Spleen (tissue), 11 donors: ENCODE measurements at regions not wholly inside any gene's neighbourhood (a gene's known extent, or its start where the extent isn't known, plus 50 kb on each side); places are given as distances from the start of the nearest gene placed in this dataset.

Experiments used
- DNase-seq: peaks from one replicate; pipeline ENCODE4 v3.0.0-alpha.2; 2020
- H3K27ac ChIP-seq, 8 donors: fragments of 200-600 bp; sonication (generic) in 7 of 8; 1 replicate in 4 of 8; 2 replicates in 4 of 8; pipeline versions ENCODE4 v1.5.0 to v1.8.0; 2016 to 2021; ENCODE audit warnings: inconsistent platforms in 4 of 8, mild to moderate bottlenecking in 4 of 8, moderate library complexity in 1 of 8
- H3K27me3 ChIP-seq, 7 donors: fragments of 200-600 bp; sonication (generic) in 6 of 7; replicated peaks in 1 of 7; 1 replicate in 4 of 7; 2 replicates in 3 of 7; pipeline versions ENCODE4 v1.5.0 to v1.8.0; 2016 to 2021; ENCODE audit warnings: inconsistent platforms in 3 of 7, mild to moderate bottlenecking in 1 of 7
- H3K36me3 ChIP-seq, 6 donors: fragments of 200-600 bp; sonication (generic) in 5 of 6; 1 replicate in 4 of 6; 2 replicates in 2 of 6; pipeline versions ENCODE4 v1.5.0 to v1.8.0; 2016 to 2021; ENCODE audit warnings: inconsistent platforms in 2 of 6
- H3K4me1 ChIP-seq, 6 donors: fragments of 200-600 bp; sonication (generic) in 5 of 6; 1 replicate in 3 of 6; 2 replicates in 3 of 6; pipeline versions ENCODE4 v1.5.0 to v1.8.0; 2016 to 2021; ENCODE audit warnings: inconsistent platforms in 3 of 6
- H3K4me3 ChIP-seq, 8 donors: fragments of 200-600 bp; sonication (generic) in 7 of 8; 1 replicate in 4 of 8; 2 replicates in 4 of 8; pipeline versions ENCODE4 v1.5.0 to v1.8.0; 2016 to 2021; ENCODE audit warnings: inconsistent platforms in 4 of 8, mild to moderate bottlenecking in 4 of 8, moderate library complexity in 2 of 8
- H3K9me3 ChIP-seq, 8 donors: fragments of 200-600 bp; sonication (generic) in 7 of 8; 1 replicate in 4 of 8; 2 replicates in 4 of 8; pipeline versions ENCODE4 v1.5.0 to v1.8.0; 2016 to 2021; ENCODE audit warnings: inconsistent platforms in 4 of 8
- POLR2A ChIP-seq, 3 donors: fragments of 450-650 bp; IDR thresholded peaks; one replicate each; pipeline ENCODE4 v1.5.1; 2017; ENCODE audit warnings: antibody characterized with exemption in 3 of 3, mild to moderate bottlenecking in 1 of 3
- POLR2AphosphoS5 ChIP-seq, 3 donors: sonication (generic); formaldehyde crosslinking; IDR thresholded peaks; one replicate each; pipeline ENCODE4 v1.5.1; 2017; ENCODE audit warnings: antibody characterized with exemption in 3 of 3
- WGBS, 5 donors: extraction: QIAGEN DNeasy Blood & Tissue Kit in 3 of 5; methylation state at CpG; one replicate each; pipeline versions ENCODE4 v1.1.5 to v1.1.7; 2013 to 2018; 5-methylcytosine and 5-hydroxymethylcytosine counted together
- intact Hi-C: fragments of 100-400 bp; cut with DNase I; formaldehyde crosslinking; loops from one replicate; pipeline ENCODE4 v1.15.0; 2023; ENCODE audit warnings: low total_unique reads
- TF ChIP-seq, protein P1 (sequence below), 11 experiments: fragments of 200-600 bp in 7 of 11; fragments of 450-650 bp in 4 of 11; sonication (generic) in 4 of 11; IDR thresholded peaks in 8 of 11; conservative IDR thresholded peaks in 3 of 11; 1 replicate in 7 of 11; 2 replicates in 4 of 11; pipeline versions ENCODE4 v1.4.0 to v1.8.0; 2016 to 2021; ENCODE audit warnings: antibody characterized with exemption in 11 of 11, inconsistent platforms in 4 of 11, mild to moderate bottlenecking in 1 of 11
- donor health status: healthy with polysubstance abuse.
- donor health status: DM: no; HTN: no; CAD: no; lungs with moderate emphysema.
- donor health status: DM: no; HTN: no; CAD: no.
- donor health status: Bipolar disorder and iron deficiency.
- donor health status: healthy.
- donor health status: DM: no; HTN: no; CAD: no.
- donor health status: DM: yes; HTN: yes; CAD: no.

DNA sequence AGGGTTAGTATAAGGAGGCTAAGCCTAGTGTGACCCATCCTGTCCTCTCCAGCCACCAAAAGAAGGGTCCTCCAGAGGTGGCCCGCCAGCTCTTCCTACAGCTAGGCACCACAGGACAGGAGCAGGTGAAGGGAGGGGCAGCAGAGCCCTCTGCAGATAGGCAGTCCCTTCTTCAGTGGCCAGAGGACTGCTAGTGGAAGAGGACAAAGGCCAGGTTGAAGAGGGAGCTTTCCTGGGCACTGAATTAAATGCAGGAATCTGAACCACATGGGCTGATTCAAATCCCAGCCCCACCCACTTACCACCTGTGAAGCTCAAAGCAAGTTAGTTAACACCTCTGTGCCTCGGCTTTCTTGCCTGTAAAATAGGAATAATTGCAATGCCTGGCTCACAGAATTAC lies 409.5 kb downstream of the NXPE2 start:
- 66 to 85% (median 70%) methylated on average over 1 to 2 of the region's 2 CpGs for WGBS, 5 donors
- DNase-seq, result no peak
- Histone ChIP-seq H3K36me3 (no peaks in the 10 kb centered on the region), H3K4me3 (no peak overlapping the region), H3K4me1 (no peaks in the 10 kb centered on the region), H3K27me3 (peaks cover 0 to 27% (median 0%) of the 10 kb centered on the region in 7 donors), H3K27ac (no peak overlapping the region), H3K9me3 (no peaks in the 10 kb centered on the region)
- TF ChIP-seq POLR2AphosphoS5 (IDR thresholded peaks at IDR 0.05) (no peak), POLR2A (IDR thresholded peaks at IDR 0.05) (no peak)
- TF ChIP-seq, protein P1, sequence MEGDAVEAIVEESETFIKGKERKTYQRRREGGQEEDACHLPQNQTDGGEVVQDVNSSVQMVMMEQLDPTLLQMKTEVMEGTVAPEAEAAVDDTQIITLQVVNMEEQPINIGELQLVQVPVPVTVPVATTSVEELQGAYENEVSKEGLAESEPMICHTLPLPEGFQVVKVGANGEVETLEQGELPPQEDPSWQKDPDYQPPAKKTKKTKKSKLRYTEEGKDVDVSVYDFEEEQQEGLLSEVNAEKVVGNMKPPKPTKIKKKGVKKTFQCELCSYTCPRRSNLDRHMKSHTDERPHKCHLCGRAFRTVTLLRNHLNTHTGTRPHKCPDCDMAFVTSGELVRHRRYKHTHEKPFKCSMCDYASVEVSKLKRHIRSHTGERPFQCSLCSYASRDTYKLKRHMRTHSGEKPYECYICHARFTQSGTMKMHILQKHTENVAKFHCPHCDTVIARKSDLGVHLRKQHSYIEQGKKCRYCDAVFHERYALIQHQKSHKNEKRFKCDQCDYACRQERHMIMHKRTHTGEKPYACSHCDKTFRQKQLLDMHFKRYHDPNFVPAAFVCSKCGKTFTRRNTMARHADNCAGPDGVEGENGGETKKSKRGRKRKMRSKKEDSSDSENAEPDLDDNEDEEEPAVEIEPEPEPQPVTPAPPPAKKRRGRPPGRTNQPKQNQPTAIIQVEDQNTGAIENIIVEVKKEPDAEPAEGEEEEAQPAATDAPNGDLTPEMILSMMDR (IDR thresholded peaks at IDR 0.05 in 8 of 11, conservative IDR thresholded peaks at IDR 0.05 in 3 of 11), result no peak
- intact Hi-C loops, result no loop called here

DNA sequence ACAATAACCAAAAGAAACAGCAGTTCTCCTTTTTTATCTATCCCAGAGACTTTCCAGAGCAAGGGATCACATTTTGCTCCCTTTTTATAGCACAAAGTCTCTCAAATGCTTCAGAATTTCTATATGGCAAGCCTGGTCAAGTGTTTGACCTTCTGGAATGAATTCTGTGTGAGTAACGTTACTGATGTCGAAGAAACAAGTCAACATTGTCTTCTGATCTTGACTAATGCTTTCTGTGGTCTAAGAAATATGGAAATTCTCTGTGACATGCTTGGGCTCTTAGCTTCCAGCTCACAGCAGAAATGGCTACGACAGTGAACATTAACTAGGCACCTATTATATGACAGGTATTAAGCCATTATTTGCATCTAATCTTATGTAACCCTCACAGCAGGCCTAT lies 411.7 kb downstream of the CADM1 start:
- intact Hi-C loops, result no loop called here
- TF ChIP-seq, protein P1 (IDR thresholded peaks at IDR 0.05 in 8 of 11, conservative IDR thresholded peaks at IDR 0.05 in 3 of 11), result no peak
- no peak for TF ChIP-seq POLR2AphosphoS5 (IDR thresholded peaks at IDR 0.05)
- TF ChIP-seq POLR2A (IDR thresholded peaks at IDR 0.05), result no peak
- no peak for DNase-seq
- Histone ChIP-seq H3K27me3 (peaks cover 0 to 7% (median 0%) of the 10 kb centered on the region in 7 donors), H3K4me1 (no peaks in the 10 kb centered on the region), H3K4me3 (no peak overlapping the region), H3K36me3 (no peaks in the 10 kb centered on the region), H3K9me3 (no peaks in the 10 kb centered on the region), H3K27ac (no peak overlapping the region)
- WGBS, 5 donors, result 60 to 77% (median 69%) methylated on average over 3 of the region's 3 CpGs

DNA sequence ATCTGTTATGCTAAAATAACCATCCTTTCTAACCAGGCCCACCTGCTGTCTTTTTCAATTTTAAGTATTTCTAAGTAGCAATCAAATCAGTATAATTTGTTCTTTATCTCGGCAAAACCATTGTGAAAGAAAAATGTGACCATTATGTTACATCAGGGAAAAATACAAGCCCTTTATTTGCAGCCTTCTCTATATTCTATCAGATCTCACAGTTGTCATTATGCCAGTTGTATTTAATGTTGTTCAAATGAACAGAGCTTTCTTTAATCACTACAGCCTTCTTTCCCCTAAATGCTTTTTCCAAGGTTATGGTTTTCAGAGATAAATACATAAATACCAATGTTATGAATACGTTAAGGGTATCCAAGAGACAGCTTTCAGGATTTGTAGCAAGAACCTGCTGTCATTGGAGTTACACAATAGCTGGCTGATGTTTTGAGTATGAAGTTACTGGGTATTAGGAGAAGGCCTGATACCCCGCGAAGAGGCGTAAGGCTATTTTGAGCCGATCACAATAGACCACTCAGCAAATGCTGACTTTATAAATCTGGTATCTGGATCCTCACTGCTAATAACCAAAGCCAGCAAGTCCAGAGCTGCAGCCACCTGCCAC lies 406.3 kb downstream of the CADM1 start:
- no peaks in the 10 kb centered on the region for H3K4me1 ChIP-seq
- H3K9me3 ChIP-seq, result no peaks in the 10 kb centered on the region
- no peaks in the 10 kb centered on the region for H3K36me3 ChIP-seq
- 72 to 92% (median 73%) methylated on average over 6 of the region's 6 CpGs for WGBS, 5 donors
- no peak overlapping the region for H3K27ac ChIP-seq
- no peak overlapping the region for H3K4me3 ChIP-seq
- DNase-seq, result no peak
- no peaks in the 10 kb centered on the region for H3K27me3 ChIP-seq
- intact Hi-C loops, result no loop called here
- no peak for TF ChIP-seq POLR2A (IDR thresholded peaks at IDR 0.05)
- TF ChIP-seq POLR2AphosphoS5 (IDR thresholded peaks at IDR 0.05), result no peak
- TF ChIP-seq, protein P1 (IDR thresholded peaks at IDR 0.05 in 8 of 11, conservative IDR thresholded peaks at IDR 0.05 in 3 of 11), result no peak

DNA sequence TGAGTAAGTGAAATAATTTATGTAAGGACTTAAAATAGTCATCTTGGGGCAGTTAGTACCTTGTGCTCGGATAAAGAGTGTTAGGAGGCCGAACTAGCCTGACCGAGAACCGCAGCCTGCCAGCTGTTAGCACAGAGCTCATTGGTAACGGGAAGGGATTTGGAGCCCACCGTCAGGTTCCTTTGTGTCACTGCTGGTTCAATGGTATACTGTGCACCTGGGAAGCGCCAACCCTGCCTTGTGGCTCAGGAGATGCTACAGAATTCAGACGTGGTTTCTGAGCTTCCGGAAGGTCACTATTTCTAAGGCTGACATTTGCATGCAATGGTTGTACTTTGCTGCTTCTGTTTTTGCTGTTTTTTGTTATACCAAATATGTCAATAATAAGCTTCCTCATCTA lies 403.5 kb downstream of the CADM1 start:
- intact Hi-C loops, result no loop called here

More for the DNA sequence above, 403.5 kb downstream of the CADM1 start:
- Histone ChIP-seq H3K36me3 (no peaks in the 10 kb centered on the region), H3K9me3 (no peaks in the 10 kb centered on the region), H3K4me1 (no peaks in the 10 kb centered on the region), H3K27ac (no peak overlapping the region), H3K4me3 (no peak overlapping the region), H3K27me3 (peaks cover 0 to 9% (median 0%) of the 10 kb centered on the region in 7 donors)
- WGBS, 5 donors, result 85 to 91% (median 89%) methylated on average over 9 of the region's 9 CpGs
- no peak for DNase-seq
- TF ChIP-seq, protein P1 (IDR thresholded peaks at IDR 0.05 in 8 of 11, conservative IDR thresholded peaks at IDR 0.05 in 3 of 11), result no peak
- TF ChIP-seq POLR2AphosphoS5 (IDR thresholded peaks at IDR 0.05), result no peak
- no peak for TF ChIP-seq POLR2A (IDR thresholded peaks at IDR 0.05)
